ENCODE measurements at regions not wholly inside any gene's neighbourhood (a gene's known extent, or its start where the extent isn't known, plus 50 kb on each side); places are given as distances from the start of the nearest gene placed in this dataset.

- H3K4me3 ChIP-seq (ENCODE audit: low read depth, low read length) = no peak overlapping the region
- no peak for DNase-seq (ENCODE audit: low read depth)
Measured at GRCh38 chr3:5423076-5423475, 235.6 kb downstream of the EDEM1 start.

GRCh38 chr3:5423523-5423922 lies 236.0 kb downstream of the EDEM1 start:
- H3K4me3 ChIP-seq (ENCODE audit: low read depth, low read length) = no peak overlapping the region

GRCh38 chr3:5425371-5425770 lies 237.9 kb downstream of the EDEM1 start:
- H3K4me3 ChIP-seq (ENCODE audit: low read depth, low read length) = no peak overlapping the region
- no peak for DNase-seq (ENCODE audit: low read depth)

More at GRCh38 chr3:5423523-5423922, 236.0 kb downstream of the EDEM1 start:
- DNase-seq (ENCODE audit: low read depth) = no peak

GRCh38 chr3:5426094-5426883 lies 238.8 kb downstream of the EDEM1 start:
- DNase-seq (ENCODE audit: low read depth) = peak; percentile 3
- no peak overlapping the region for H3K4me3 ChIP-seq (ENCODE audit: low read depth, low read length)

- no peak for DNase-seq (ENCODE audit: low read depth)
- no peak overlapping the region for H3K4me3 ChIP-seq (ENCODE audit: low read depth, low read length)
Measured at GRCh38 chr3:5427021-5427420, 239.5 kb downstream of the EDEM1 start.

DNA sequence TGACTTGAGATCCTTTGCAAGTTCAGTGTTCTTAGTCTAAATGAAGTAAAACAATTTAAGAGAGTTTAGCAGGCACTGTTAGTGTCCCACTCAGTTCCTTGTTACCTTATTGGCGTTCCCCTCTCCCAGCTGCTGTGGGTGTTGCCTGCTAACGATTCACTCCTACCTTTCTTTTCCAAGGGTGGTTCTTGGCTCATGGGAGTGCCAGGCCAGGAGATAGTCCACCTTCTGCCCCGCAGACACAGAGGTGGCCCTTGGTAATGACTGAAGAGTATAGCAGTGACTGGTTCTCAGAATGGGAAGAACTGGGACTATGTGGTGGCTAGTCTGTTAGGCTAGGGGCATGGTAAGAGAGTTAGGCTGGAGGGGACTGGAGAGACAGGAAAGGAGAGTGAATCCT lies 240.4 kb downstream of the EDEM1 start:
- DNase-seq (ENCODE audit: low read depth) = no peak
- no peak overlapping the region for H3K4me3 ChIP-seq (ENCODE audit: low read depth, low read length)

- no peak overlapping the region for H3K4me3 ChIP-seq (ENCODE audit: low read depth, low read length)
- no peak for DNase-seq (ENCODE audit: low read depth)
Measured at GRCh38 chr3:5428607-5429516, 241.4 kb downstream of the EDEM1 start.

DNA sequence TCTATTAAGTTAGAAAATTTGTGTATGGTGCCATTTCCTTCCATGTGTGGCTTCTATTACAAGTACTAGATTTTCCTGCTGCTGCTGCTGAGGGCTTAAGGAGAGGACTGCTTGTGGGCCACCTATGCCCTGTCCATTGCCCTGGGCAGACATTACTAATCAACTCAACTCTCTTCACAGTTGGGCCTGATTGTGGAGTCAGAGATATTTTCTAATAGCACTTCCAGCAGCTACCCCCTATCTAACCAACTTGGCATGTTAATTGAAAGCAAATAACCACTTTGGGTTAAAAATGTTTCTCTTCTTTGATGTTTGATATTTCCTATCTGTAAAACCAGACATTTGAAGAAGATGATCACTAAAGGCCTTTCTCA lies 242.0 kb downstream of the EDEM1 start:
- no peak overlapping the region for H3K4me3 ChIP-seq (ENCODE audit: low read depth, low read length)
- no peak for DNase-seq (ENCODE audit: low read depth)

DNA sequence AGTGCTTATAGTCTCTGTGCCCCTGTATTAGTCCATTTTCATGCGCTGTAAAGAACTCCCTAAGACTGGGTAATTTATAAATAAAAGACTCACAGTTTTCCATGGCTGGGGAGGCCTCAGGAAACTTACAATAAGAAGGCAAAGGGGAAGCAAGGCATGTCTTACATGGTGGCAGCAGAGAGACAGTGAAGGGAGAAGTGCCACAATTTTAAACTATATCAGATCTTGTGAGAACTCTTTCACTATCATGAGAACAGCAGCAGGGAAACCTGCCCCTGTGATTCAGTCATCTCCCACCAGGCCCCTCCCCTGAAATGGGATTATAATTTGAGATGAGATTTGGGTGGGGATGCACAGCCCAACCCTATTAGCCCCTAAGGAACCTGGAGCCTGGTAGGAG lies 243.2 kb downstream of the EDEM1 start:
- no peak overlapping the region for H3K4me3 ChIP-seq (ENCODE audit: low read depth, low read length)
- no peak for DNase-seq (ENCODE audit: low read depth)

DNA sequence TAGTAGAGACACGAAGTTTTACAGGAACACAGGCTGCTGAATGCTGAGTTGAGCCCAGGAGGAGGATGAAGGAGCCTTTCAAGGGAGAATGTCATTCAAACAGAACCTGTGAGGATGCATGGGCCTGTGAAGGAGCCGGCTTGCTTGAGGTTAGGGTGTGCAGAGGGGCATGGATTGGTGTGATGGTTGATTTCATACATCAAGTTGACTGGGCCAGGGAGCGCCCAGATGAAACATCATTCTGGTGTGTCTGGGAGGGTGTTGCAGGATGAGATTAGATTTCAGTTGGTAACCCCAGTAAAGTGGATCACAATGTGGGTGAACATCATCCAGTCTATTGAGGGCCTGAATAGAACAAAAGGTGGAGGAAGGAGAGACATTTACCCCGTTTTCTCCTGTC lies 243.6 kb downstream of the EDEM1 start:
- no peak for DNase-seq (ENCODE audit: low read depth)
- H3K4me3 ChIP-seq (ENCODE audit: low read depth, low read length) = no peak overlapping the region

- H3K4me3 ChIP-seq (ENCODE audit: low read depth, low read length) = no peak overlapping the region
- no peak for DNase-seq (ENCODE audit: low read depth)
Measured at GRCh38 chr3:5431811-5432378, 244.4 kb downstream of the EDEM1 start.

DNA sequence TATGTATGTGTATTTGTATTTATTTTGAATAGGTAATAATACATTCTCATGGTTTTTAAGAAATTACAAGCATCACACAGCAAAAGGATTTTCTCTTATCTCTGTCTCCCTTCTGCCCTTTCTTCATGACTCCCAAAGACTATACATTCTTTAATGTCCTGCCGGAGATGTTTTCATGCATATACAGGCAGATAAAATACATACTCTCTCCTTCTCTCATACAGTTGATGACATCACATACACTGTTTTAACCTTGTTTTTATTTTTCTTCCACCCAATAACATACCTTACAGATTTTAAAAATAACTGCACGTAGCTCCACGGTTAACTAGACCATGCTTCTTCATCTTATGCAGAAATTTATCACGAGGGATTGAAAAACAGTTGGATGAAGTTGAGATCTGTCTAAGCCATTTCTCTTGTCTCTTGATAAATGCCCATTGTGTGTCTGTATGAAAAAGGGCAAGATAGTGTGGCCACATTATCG lies 249.8 kb downstream of the EDEM1 start:
- no peak overlapping the region for H3K4me3 ChIP-seq (ENCODE audit: low read depth, low read length)

DNA sequence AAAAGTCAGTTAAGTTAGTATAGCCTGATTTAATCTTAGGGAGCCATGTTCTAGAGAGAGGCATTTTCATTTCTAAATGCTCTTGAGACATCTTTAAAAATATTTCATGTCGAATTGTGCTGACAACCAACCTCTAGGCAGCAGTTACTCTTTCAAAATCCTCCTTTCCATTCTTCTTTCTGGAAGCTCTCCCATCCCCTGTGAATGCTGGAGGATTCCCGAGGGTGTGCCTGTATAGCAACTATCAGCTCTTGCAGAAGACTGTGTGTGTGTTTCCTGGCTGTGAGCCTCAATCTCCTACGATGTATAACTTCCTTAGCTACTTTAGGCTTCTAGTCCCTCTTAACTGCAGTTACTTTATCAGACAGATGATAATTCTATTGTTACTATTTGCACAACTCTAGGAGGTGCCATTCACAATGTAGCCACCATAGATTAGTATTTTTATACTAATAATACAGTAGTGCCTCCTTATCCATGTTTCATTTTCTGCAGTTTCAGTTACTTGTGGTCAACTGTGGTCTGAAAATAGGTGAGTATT lies 250.3 kb downstream of the EDEM1 start:
- DNase-seq (ENCODE audit: low read depth) = no peak
- no peak overlapping the region for H3K4me3 ChIP-seq (ENCODE audit: low read depth, low read length)

More for the DNA sequence above, 249.8 kb downstream of the EDEM1 start:
- no peak for DNase-seq (ENCODE audit: low read depth)

- no peak overlapping the region for H3K4me3 ChIP-seq (ENCODE audit: low read depth, low read length)
- no peak for DNase-seq (ENCODE audit: low read depth)
Measured at GRCh38 chr3:5441401-5441800, 253.9 kb downstream of the EDEM1 start.

- no peak for DNase-seq (ENCODE audit: low read depth)
- no peak overlapping the region for H3K4me3 ChIP-seq (ENCODE audit: low read depth, low read length)
Measured at GRCh38 chr3:5442106-5442785, 254.7 kb downstream of the EDEM1 start.

GRCh38 chr3:5442786-5443138 lies 255.3 kb downstream of the EDEM1 start:
- DNase-seq (ENCODE audit: low read depth) = no peak
- H3K4me3 ChIP-seq (ENCODE audit: low read depth, low read length) = no peak overlapping the region

GRCh38 chr3:5444253-5444652 lies 256.7 kb downstream of the EDEM1 start:
- no peak for DNase-seq (ENCODE audit: low read depth)

DNA sequence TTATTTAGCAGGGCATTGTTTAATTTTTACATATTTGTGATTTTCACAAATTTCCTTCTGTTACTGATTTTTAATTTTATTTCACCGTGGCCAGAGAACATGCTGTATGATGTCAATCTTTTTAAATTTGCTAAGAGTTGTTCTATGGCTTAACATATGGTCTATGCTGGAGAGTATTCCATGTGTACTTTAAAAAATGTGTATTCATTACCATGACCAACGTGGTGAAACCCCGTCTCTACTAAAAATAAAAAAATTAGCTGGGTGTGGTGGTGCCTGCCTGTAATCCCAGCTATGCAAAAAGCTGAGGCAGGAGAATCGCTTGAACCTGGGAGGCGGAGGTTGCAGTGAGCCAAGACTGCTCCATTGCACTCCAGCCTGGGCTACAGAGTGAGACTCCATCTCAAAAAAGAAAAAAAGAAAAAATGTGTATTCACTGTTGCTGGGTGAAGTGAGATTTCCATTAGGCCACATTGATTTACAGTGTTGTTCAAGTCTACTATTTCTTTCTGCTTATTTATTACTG lies 258.2 kb downstream of the EDEM1 start:
- DNase-seq (ENCODE audit: low read depth) = no peak
- no peak overlapping the region for H3K4me3 ChIP-seq (ENCODE audit: low read depth, low read length)

More at GRCh38 chr3:5444253-5444652, 256.7 kb downstream of the EDEM1 start:
- H3K4me3 ChIP-seq (ENCODE audit: low read depth, low read length) = no peak overlapping the region

- H3K4me3 ChIP-seq (ENCODE audit: low read depth, low read length) = no peak overlapping the region
- no peak for DNase-seq (ENCODE audit: low read depth)
Measured at GRCh38 chr3:5448246-5448645, 260.7 kb downstream of the EDEM1 start.
